Neuronal stem cell (in vitro differentiated cells): ENCODE measurements at regions not wholly inside any gene's neighbourhood (a gene's known extent, or its start where the extent isn't known, plus 50 kb on each side); places are given as distances from the start of the nearest gene placed in this dataset.

Experiments
- DNase-seq: peaks from one replicate; pipeline ENCODE4 v3.0.0-alpha.2; 2013; ENCODE audit warnings: low spot score
- H2AFZ ChIP-seq: one replicate; pipeline ENCODE4 v1.6.1; 2013; ENCODE audit warnings: mild to moderate bottlenecking, low read length, inconsistent platforms
- H2AK5ac ChIP-seq: 2 replicates; pipeline ENCODE4 v1.6.1; 2013; ENCODE audit warnings: low read depth, mild to moderate bottlenecking, inconsistent platforms, low read length, moderate library complexity, mixed read lengths
- H2BK120ac ChIP-seq: 2 replicates; pipeline ENCODE4 v1.6.1; 2013; ENCODE audit warnings: low read depth, mild to moderate bottlenecking, inconsistent platforms, low read length, moderate library complexity, mixed read lengths
- H2BK12ac ChIP-seq: one replicate; pipeline ENCODE4 v1.6.1; 2013; ENCODE audit warnings: low read length, inconsistent platforms
- H2BK15ac ChIP-seq: 2 replicates; pipeline ENCODE4 v1.6.1; 2013; ENCODE audit warnings: mild to moderate bottlenecking, low read length, inconsistent platforms, mixed read lengths
- H2BK5ac ChIP-seq: one replicate; pipeline ENCODE4 v1.6.1; 2013; ENCODE audit warnings: inconsistent platforms, mild to moderate bottlenecking, low read length, moderate library complexity
- H3K14ac ChIP-seq: one replicate; pipeline ENCODE4 v1.6.1; 2013; ENCODE audit warnings: low read length, inconsistent platforms
- H3K18ac ChIP-seq: 2 replicates; pipeline ENCODE4 v1.6.1; 2013; ENCODE audit warnings: low read length, inconsistent platforms
- H3K23ac ChIP-seq: 2 replicates; pipeline ENCODE4 v1.6.1; 2013; ENCODE audit warnings: low read depth, mild to moderate bottlenecking, mixed read lengths, low read length, inconsistent platforms; ENCODE audit not compliant: poor library complexity
- H3K27ac ChIP-seq: replicated peaks from 3 replicates; pipeline ENCODE4 v1.5.1; 2013; ENCODE audit warnings: low read length, inconsistent platforms
- H3K27me3 ChIP-seq, 3 experiments: 2 replicates each; pipeline ENCODE4 v1.6.1; 2013; ENCODE audit warnings: low read length in 3 of 3, mild to moderate bottlenecking in 2 of 3, inconsistent platforms in 1 of 3, low read depth in 1 of 3, mixed read lengths in 1 of 3, moderate library complexity in 1 of 3; ENCODE audit not compliant: control insufficient read depth in 3 of 3, insufficient read depth in 3 of 3
- H3K36me3 ChIP-seq, 2 donors: replicated peaks in 1 of 2; 2 replicates each; pipeline ENCODE4 v1.6.1; 2013; ENCODE audit warnings: low read length in 2 of 2; ENCODE audit not compliant: control insufficient read depth in 2 of 2, insufficient read depth in 2 of 2
- H3K4ac ChIP-seq: 2 replicates; pipeline ENCODE4 v1.6.1; 2013; ENCODE audit warnings: inconsistent platforms, mild to moderate bottlenecking, low read length, moderate library complexity
- H3K4me1 ChIP-seq, 2 donors: 1 replicate in 1 of 2; 2 replicates in 1 of 2; pipeline ENCODE4 v1.6.1; 2013; ENCODE audit warnings: low read length in 2 of 2, low read depth in 1 of 2; ENCODE audit not compliant: control insufficient read depth in 2 of 2, insufficient read depth in 1 of 2
- H3K4me2 ChIP-seq: one replicate; pipeline ENCODE4 v1.6.1; 2013; ENCODE audit warnings: mild to moderate bottlenecking, low read length, inconsistent platforms; ENCODE audit not compliant: insufficient read depth, poor library complexity, severe bottlenecking
- H3K4me3 ChIP-seq, 2 donors: 2 replicates each; pipeline ENCODE4 v1.5.1; 2013; ENCODE audit warnings: low read length in 2 of 2, mild to moderate bottlenecking in 2 of 2, inconsistent platforms in 1 of 2, moderate library complexity in 1 of 2
- H3K79me1 ChIP-seq: one replicate; pipeline ENCODE4 v1.6.1; 2013; ENCODE audit warnings: low read depth, mild to moderate bottlenecking, inconsistent platforms, low read length, moderate library complexity
- H3K9ac ChIP-seq: one replicate; pipeline ENCODE4 v1.6.1; 2013; ENCODE audit warnings: mild to moderate bottlenecking, low read depth, low read length, inconsistent platforms; ENCODE audit not compliant: poor library complexity
- H3K9me3 ChIP-seq, 2 donors: replicated peaks in 1 of 2; 2 replicates each; pipeline versions ENCODE3 to v1.6.1; 2013; ENCODE audit warnings: low read length in 2 of 2, mild to moderate bottlenecking in 2 of 2, inconsistent platforms in 1 of 2, low read depth in 1 of 2, mixed read lengths in 1 of 2, moderate library complexity in 1 of 2; ENCODE audit not compliant: control insufficient read depth in 2 of 2, insufficient read depth in 1 of 2
- H4K8ac ChIP-seq: one replicate; pipeline ENCODE4 v1.6.1; 2013; ENCODE audit warnings: low read depth, mild to moderate bottlenecking, inconsistent platforms, low read length, moderate library complexity
- H4K91ac ChIP-seq: one replicate; pipeline ENCODE4 v1.6.1; 2013; ENCODE audit warnings: low read length, low read depth, mild to moderate bottlenecking, inconsistent platforms; ENCODE audit not compliant: poor library complexity
- WGBS, 2 donors: extraction: QIAGEN DNeasy Blood & Tissue Kit; methylation state at CpG; one replicate each; pipeline ENCODE4 v1.1.7; 2013; ENCODE audit warnings: missing lambda C conversion rate in 2 of 2, mixed read lengths in 1 of 2; ENCODE audit not compliant: insufficient read length in 2 of 2, insufficient replicate concordance in 1 of 2; ENCODE audit errors: extremely low coverage in 2 of 2; 5-methylcytosine and 5-hydroxymethylcytosine counted together

DNA sequence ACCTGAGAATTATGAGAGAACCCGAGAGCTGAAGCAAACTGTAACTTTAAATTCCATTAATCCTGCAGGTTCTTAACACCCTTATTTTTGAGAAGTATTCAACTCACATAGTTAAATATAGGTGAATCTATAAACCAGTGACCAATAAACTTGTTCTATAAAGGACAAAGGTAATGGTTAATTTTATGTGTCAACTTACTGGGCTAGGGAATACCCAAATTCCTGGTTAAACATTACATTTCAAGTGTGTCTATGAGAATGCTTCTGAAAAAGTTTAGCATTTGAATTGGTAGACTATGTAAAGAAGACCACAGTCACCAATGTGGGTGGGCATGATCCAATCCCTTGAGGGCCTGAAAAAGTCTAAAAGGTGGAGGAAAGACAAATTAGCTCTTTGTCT lies 99.1 kb downstream of the KCNJ2 start:
- no peak overlapping the region for H2AK5ac ChIP-seq
- H4K91ac ChIP-seq, result no peak overlapping the region
- H2BK120ac ChIP-seq, result no peak overlapping the region
- no peak overlapping the region for H3K14ac ChIP-seq
- no peak overlapping the region for H4K8ac ChIP-seq
- WGBS, 2 donors, result no CpG with 5 or more reads among the region's 1 CpG
- no peak overlapping the region for H2AFZ ChIP-seq
- H3K18ac ChIP-seq, result no peak overlapping the region
- H3K4me2 ChIP-seq, result no peak overlapping the region
- H3K36me3 ChIP-seq, result no peaks in the 10 kb centered on the region
- DNase-seq, result no peak
- no peak overlapping the region for H2BK12ac ChIP-seq
- H2BK15ac ChIP-seq, result no peak overlapping the region
- no peak overlapping the region for H2BK5ac ChIP-seq
- H3K4me3 ChIP-seq, result no peak overlapping the region
- peaks cover 0 to 4% of the 10 kb centered on the region in 2 donors for H3K4me1 ChIP-seq
- H3K4ac ChIP-seq, result no peak overlapping the region
- H3K27ac ChIP-seq, result no peak overlapping the region
- H3K9me3 ChIP-seq, result no peaks in the 10 kb centered on the region
- no peak overlapping the region for H3K9ac ChIP-seq
- no peak overlapping the region for H3K23ac ChIP-seq
- H3K79me1 ChIP-seq, result no peaks in the 10 kb centered on the region
- H3K27me3 ChIP-seq, result no peaks in the 10 kb centered on the region

DNA sequence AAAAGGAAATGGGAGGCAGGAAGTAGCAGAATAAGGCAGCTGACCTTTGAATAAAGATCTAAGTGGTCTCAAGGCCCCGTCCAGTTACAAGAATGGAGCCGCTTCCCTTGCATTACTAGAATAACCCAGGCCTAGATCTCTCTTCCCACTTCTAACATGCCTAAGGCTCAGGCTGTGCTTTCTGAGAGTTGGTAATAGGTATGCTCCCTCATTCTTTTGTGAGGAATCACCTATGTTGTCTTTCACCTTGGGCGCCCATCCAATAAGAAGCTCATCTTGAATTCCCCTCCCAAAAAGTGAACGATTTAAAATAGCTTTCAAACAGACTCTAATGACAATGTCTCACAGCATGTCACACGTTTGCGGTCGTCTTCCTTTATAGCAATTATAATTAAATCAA lies 101.2 kb downstream of the KCNJ2 start:
- no peak overlapping the region for H3K27ac ChIP-seq
- H3K9ac ChIP-seq, result no peak overlapping the region
- H2BK15ac ChIP-seq, result no peak overlapping the region
- H3K18ac ChIP-seq, result no peak overlapping the region
- no peak overlapping the region for H4K8ac ChIP-seq
- H3K27me3 ChIP-seq, result no peaks in the 10 kb centered on the region
- H3K4me2 ChIP-seq, result no peak overlapping the region
- no peak overlapping the region for H3K4ac ChIP-seq
- H3K4me1 ChIP-seq, result peaks cover 0 to 4% of the 10 kb centered on the region in 2 donors
- WGBS, 2 donors, result no CpG with 5 or more reads among the region's 7 CpGs
- no peaks in the 10 kb centered on the region for H3K9me3 ChIP-seq
- H2AFZ ChIP-seq, result peak overlapping the region; percentile 70
- H2BK12ac ChIP-seq, result no peak overlapping the region
- no peak overlapping the region for H3K23ac ChIP-seq
- no peak overlapping the region for H2BK5ac ChIP-seq
- DNase-seq, result no peak
- H3K14ac ChIP-seq, result no peak overlapping the region
- H3K36me3 ChIP-seq, result no peaks in the 10 kb centered on the region
- no peak overlapping the region for H3K4me3 ChIP-seq
- no peak overlapping the region for H2BK120ac ChIP-seq
- H4K91ac ChIP-seq, result no peak overlapping the region
- no peaks in the 10 kb centered on the region for H3K79me1 ChIP-seq
- no peak overlapping the region for H2AK5ac ChIP-seq

- no peak for DNase-seq
These were observed 101.9 kb downstream of the KCNJ2 start for GRCh38 chr17:70271200-70271599.

GRCh38 chr17:70271672-70272071 lies 102.3 kb downstream of the KCNJ2 start:
- Histone ChIP-seq H3K9ac (no peak overlapping the region), H3K79me1 (peaks cover 2% of the 10 kb centered on the region), H2BK5ac (no peak overlapping the region), H4K8ac (no peak overlapping the region), H3K27ac (no peak overlapping the region), H2BK120ac (no peak overlapping the region), H3K4me1 (peaks cover 0 to 4% of the 10 kb centered on the region in 2 donors), H2BK12ac (no peak overlapping the region), H3K23ac (no peak overlapping the region), H4K91ac (no peak overlapping the region), H3K18ac (no peak overlapping the region), H3K4me3 (no peak overlapping the region), H2BK15ac (no peak overlapping the region), H3K14ac (no peak overlapping the region), H3K27me3 (no peaks in the 10 kb centered on the region), H2AK5ac (no peak overlapping the region), H3K4me2 (no peak overlapping the region), H3K36me3 (no peaks in the 10 kb centered on the region), H3K9me3 (no peaks in the 10 kb centered on the region), H3K4ac (no peak overlapping the region), H2AFZ (no peak overlapping the region)
- no CpG with 5 or more reads among the region's 3 CpGs for WGBS, 2 donors
- DNase-seq, result no peak

More at GRCh38 chr17:70271200-70271599, 101.9 kb downstream of the KCNJ2 start:
- H3K9ac ChIP-seq, result no peak overlapping the region
- H4K91ac ChIP-seq, result no peak overlapping the region
- no peaks in the 10 kb centered on the region for H3K27me3 ChIP-seq
- H3K4me1 ChIP-seq, result peaks cover 0 to 4% of the 10 kb centered on the region in 2 donors
- H3K14ac ChIP-seq, result no peak overlapping the region
- H2BK120ac ChIP-seq, result no peak overlapping the region
- H3K36me3 ChIP-seq, result no peaks in the 10 kb centered on the region
- H3K23ac ChIP-seq, result no peak overlapping the region
- H2AFZ ChIP-seq, result no peak overlapping the region
- H3K79me1 ChIP-seq, result peaks cover 2% of the 10 kb centered on the region
- H3K4me2 ChIP-seq, result no peak overlapping the region
- H3K18ac ChIP-seq, result no peak overlapping the region
- no peak overlapping the region for H4K8ac ChIP-seq
- no peak overlapping the region for H3K4ac ChIP-seq
- no peak overlapping the region for H2BK5ac ChIP-seq
- H2BK12ac ChIP-seq, result no peak overlapping the region
- H3K9me3 ChIP-seq, result no peaks in the 10 kb centered on the region
- no peak overlapping the region for H3K4me3 ChIP-seq
- no peak overlapping the region for H3K27ac ChIP-seq
- H2AK5ac ChIP-seq, result no peak overlapping the region
- H2BK15ac ChIP-seq, result no peak overlapping the region
- WGBS, 2 donors, result no CpG with 5 or more reads among the region's 3 CpGs
